Caco-2 (cell line): ENCODE measurements at regions not wholly inside any gene's neighbourhood (a gene's known extent, or its start where the extent isn't known, plus 50 kb on each side); places are given as distances from the start of the nearest gene placed in this dataset.

Experiments
- BruUV-seq: library from RNA; stranded (reverse); fragments of 400-500 nt; replicated peaks from 2 replicates; lab custom pipeline; 2021; lab: Mats Ljungman, UMichigan
- CTCF ChIA-PET: fragments of 300-600 bp; sonication (Branson Sonifier 250); formaldehyde crosslinking; loops from one replicate; lab custom pipeline; 2022; ENCODE audit warnings: antibody characterized with exemption; lab: Charles Lee
- POLR2A ChIA-PET: fragments of 300-600 bp; sonication (Branson Sonifier 250); formaldehyde crosslinking; loops from one replicate; lab custom pipeline; 2022; ENCODE audit warnings: antibody characterized with exemption; lab: Charles Lee
- DNase-seq, 2 experiments: peaks; one replicate each; pipeline versions ENCODE4 v3.0.0 to v3.0.0-alpha.2; 2020 to 2022
- H3K27me3 ChIP-seq: replicated peaks from 2 replicates; pipeline ENCODE4 v1.6.0; 2011; ENCODE audit warnings: low read length; ENCODE audit not compliant: control insufficient read depth, insufficient read depth
- H3K36me3 ChIP-seq: 2 replicates; pipeline ENCODE4 v1.5.1; 2011; ENCODE audit warnings: low read length; ENCODE audit not compliant: control insufficient read depth, insufficient read depth
- H3K4me1 ChIP-seq: fragments of 250-450 bp; sonication (Bioruptor Pico); 2 replicates; pipeline ENCODE4 v1.5.1; 2020; ENCODE audit warnings: mild to moderate bottlenecking
- H3K4me3 ChIP-seq: 2 replicates; pipeline ENCODE4 v1.5.1; 2011; ENCODE audit warnings: low read depth, mild to moderate bottlenecking, control low read depth, low read length
- H3K9me3 ChIP-seq: fragments of 250-450 bp; sonication (Bioruptor Pico); 2 replicates; pipeline ENCODE4 v1.5.1; 2020; ENCODE audit warnings: mild to moderate bottlenecking, moderate library complexity
- H3K27ac Mint-ChIP-seq: one replicate; pipeline ENCODE4 v1.8.0; 2022; ENCODE audit warnings: mixed read lengths; ENCODE audit not compliant: unreplicated experiment
- H3K27me3 Mint-ChIP-seq: one replicate; pipeline ENCODE4 v1.8.0; 2022; ENCODE audit warnings: mixed read lengths; ENCODE audit not compliant: insufficient read depth, unreplicated experiment
- H3K36me3 Mint-ChIP-seq: one replicate; pipeline ENCODE4 v1.8.0; 2022; ENCODE audit warnings: mild to moderate bottlenecking, mixed read lengths; ENCODE audit not compliant: insufficient read depth, unreplicated experiment
- H3K4me1 Mint-ChIP-seq: one replicate; pipeline ENCODE4 v1.8.0; 2022; ENCODE audit warnings: low read depth, mixed read lengths; ENCODE audit not compliant: unreplicated experiment
- H3K4me3 Mint-ChIP-seq: one replicate; pipeline ENCODE4 v1.8.0; 2022; ENCODE audit warnings: mild to moderate bottlenecking, moderate library complexity, mixed read lengths; ENCODE audit not compliant: unreplicated experiment
- H3K9me3 Mint-ChIP-seq: one replicate; pipeline ENCODE4 v1.8.0; 2022; ENCODE audit warnings: mixed read lengths; ENCODE audit not compliant: unreplicated experiment
- intact Hi-C: fragments of 100-400 bp; cut with micrococcal nuclease; formaldehyde crosslinking; loops from one replicate; pipeline ENCODE4 v1.10.0; 2022; ENCODE audit not compliant: unreplicated experiment
- TF ChIP-seq, protein P1 (sequence below), 2 experiments: fragments of 200-600 bp in 1 of 2; IDR thresholded peaks; 1 replicate in 1 of 2; 2 replicates in 1 of 2; pipeline versions ENCODE4 v1.5.1 to v1.8.0; 2011 to 2022; ENCODE audit warnings: antibody characterized with exemption in 1 of 2, control low read depth in 1 of 2, inconsistent platforms in 1 of 2, low read depth in 1 of 2, low read length in 1 of 2, mild to moderate bottlenecking in 1 of 2, moderate library complexity in 1 of 2; ENCODE audit not compliant: insufficient read depth in 1 of 2, severe bottlenecking in 1 of 2, unreplicated experiment in 1 of 2

DNA sequence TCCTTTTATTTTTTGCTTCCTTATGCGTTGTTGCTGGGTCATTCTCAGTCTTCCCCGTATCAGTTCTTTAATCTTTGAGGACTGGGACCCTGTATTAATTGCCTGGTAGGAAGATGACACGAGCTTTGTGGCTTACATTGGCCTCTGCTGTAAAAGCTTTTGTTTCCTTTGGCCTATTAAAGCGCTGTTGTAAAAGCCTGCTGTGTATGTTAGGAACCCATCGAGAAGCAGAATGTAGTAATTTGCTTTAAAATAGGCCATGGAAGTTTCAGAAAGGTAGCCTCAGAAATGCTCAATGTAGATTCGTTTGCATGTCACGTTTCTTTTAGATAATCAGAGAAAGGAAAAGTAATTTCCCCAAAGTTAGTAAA, 257.5 kb upstream of the STARD13 start:
- ChIA-PET CTCF (interaction anchor here (0.6 to 2.4 kb wide), 12 partner anchors 29 to 957 kb away, joined by 3 to 11 read pairs (median 4); partner anchors contain the start of gene PDS5B), POLR2A (interaction anchor here (0.6 to 1.3 kb wide), 9 partner anchors 11 to 956 kb away, joined by 3 to 8 read pairs (median 4); partner anchors contain the start of genes RFC3 and STARD13)
- BruUV-seq: TSS peak; percentile 88
- H3K27me3 Mint-ChIP-seq: no peaks in the 10 kb centered on the region
- H3K4me1 Mint-ChIP-seq: peaks cover 19% of the 10 kb centered on the region
- Histone ChIP-seq H3K27me3 (no peaks in the 10 kb centered on the region), H3K36me3 (no peaks in the 10 kb centered on the region), H3K9me3 (no peaks in the 10 kb centered on the region), H3K4me3 (peak overlapping the region; percentile 55), H3K4me1 (peaks cover 17% of the 10 kb centered on the region)
- intact Hi-C loops: loop anchor here (2.0 to 10.0 kb wide), 9 partner anchors 98 to 956 kb away; partner anchors contain the start of genes KL, PDS5B and STARD13
- peaks cover 10% of the 10 kb centered on the region for H3K36me3 Mint-ChIP-seq
- H3K4me3 Mint-ChIP-seq: peak overlapping the region; percentile 92
- H3K27ac Mint-ChIP-seq: peak overlapping the region; percentile 98
- no peaks in the 10 kb centered on the region for H3K9me3 Mint-ChIP-seq
- TF ChIP-seq, protein P1, sequence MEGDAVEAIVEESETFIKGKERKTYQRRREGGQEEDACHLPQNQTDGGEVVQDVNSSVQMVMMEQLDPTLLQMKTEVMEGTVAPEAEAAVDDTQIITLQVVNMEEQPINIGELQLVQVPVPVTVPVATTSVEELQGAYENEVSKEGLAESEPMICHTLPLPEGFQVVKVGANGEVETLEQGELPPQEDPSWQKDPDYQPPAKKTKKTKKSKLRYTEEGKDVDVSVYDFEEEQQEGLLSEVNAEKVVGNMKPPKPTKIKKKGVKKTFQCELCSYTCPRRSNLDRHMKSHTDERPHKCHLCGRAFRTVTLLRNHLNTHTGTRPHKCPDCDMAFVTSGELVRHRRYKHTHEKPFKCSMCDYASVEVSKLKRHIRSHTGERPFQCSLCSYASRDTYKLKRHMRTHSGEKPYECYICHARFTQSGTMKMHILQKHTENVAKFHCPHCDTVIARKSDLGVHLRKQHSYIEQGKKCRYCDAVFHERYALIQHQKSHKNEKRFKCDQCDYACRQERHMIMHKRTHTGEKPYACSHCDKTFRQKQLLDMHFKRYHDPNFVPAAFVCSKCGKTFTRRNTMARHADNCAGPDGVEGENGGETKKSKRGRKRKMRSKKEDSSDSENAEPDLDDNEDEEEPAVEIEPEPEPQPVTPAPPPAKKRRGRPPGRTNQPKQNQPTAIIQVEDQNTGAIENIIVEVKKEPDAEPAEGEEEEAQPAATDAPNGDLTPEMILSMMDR (IDR thresholded peaks at IDR 0.05; ENCODE audit: insufficient read depth in 1 of 2, low read depth in 1 of 2, low read length in 1 of 2, severe bottlenecking in 1 of 2, unreplicated experiment in 1 of 2): no peak
- no peak for DNase-seq

DNA sequence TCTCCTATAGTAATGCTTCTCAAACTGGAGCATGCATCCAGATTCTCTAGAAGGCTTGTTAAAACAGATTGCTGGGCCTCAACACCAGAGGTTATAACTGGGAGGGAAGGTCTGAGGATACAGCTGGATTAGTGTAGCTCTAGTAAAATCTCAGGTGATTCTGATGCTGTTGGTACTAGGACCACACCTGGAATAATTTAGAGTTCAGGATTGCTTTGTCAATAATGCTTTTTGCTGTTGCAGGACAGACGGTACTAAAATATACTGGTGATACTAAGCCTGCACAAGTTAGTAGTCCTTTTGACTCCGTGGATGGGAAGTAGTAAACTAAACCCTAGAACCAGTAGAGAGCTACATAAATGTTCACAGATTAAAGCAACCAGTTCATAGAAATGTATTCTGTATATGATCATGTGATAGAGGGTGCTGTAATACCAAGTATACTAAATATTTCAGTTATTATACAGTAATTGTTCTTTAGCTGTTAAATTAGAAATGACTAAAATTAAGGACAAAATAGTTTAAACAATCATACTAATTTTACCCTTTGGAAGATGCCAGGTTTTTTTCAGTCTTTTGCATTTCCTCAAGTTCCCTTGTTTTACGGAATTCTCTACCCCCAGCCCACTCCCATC, 258.2 kb upstream of the STARD13 start:
- Mint-ChIP-seq H3K4me3 (peak overlapping the region; percentile 92), H3K9me3 (no peaks in the 10 kb centered on the region), H3K27me3 (no peaks in the 10 kb centered on the region), H3K4me1 (peaks cover 19% of the 10 kb centered on the region), H3K27ac (peak overlapping the region; percentile 98), H3K36me3 (peaks cover 10% of the 10 kb centered on the region)
- intact Hi-C loops: loop anchor here (2.0 to 10.0 kb wide), 9 partner anchors 97 to 957 kb away; partner anchors contain the start of genes KL, PDS5B and STARD13
- peak overlapping the region; percentile 55 for H3K4me3 ChIP-seq
- peaks cover 17% of the 10 kb centered on the region for H3K4me1 ChIP-seq
- peak in 1 of 2 experiments; percentile 5 for DNase-seq
- H3K36me3 ChIP-seq: no peaks in the 10 kb centered on the region
- TF ChIP-seq, protein P1 (IDR thresholded peaks at IDR 0.05; ENCODE audit: insufficient read depth in 1 of 2, low read depth in 1 of 2, low read length in 1 of 2, severe bottlenecking in 1 of 2, unreplicated experiment in 1 of 2): no peak
- no peaks in the 10 kb centered on the region for H3K27me3 ChIP-seq
- no peaks in the 10 kb centered on the region for H3K9me3 ChIP-seq
- no TSS peak for BruUV-seq
- ChIA-PET POLR2A (interaction anchor here (1.2 to 1.3 kb wide), 4 partner anchors 25 to 326 kb away, joined by 3 to 8 read pairs (median 6); partner anchors contain the start of gene RFC3), CTCF (interaction anchor here (0.6 to 2.4 kb wide), 6 partner anchors 93 to 893 kb away, joined by 3 to 11 read pairs (median 4); no protein-coding TSS in a partner anchor)

DNA sequence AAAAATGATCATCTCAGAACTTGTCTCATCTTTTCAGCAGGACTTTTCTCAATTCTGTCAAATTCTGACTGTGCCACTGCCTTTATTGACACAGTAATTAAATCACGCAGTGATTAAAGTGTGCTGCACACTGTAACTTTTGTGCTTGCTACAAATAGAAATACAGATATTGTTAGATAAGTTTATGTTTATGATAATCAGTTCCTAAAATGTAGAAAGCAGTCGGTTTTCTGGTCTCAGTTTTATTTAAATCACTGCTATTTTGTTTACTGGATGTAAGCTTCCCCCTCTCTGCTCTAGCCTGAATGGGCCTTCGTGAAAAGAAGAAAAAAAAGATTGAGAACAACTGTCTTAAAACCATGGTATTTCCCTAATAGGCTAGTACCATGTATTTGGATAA, 258.8 kb upstream of the STARD13 start:
- H3K4me3 Mint-ChIP-seq: no peak overlapping the region
- no peak for DNase-seq
- no peaks in the 10 kb centered on the region for H3K27me3 ChIP-seq
- ChIA-PET POLR2A (no interaction called here), CTCF (interaction anchor here (0.6 to 2.4 kb wide), 2 partner anchors 117 to 179 kb away, joined by 3 to 11 read pairs; no protein-coding TSS in a partner anchor)
- TF ChIP-seq, protein P1 (IDR thresholded peaks at IDR 0.05; ENCODE audit: insufficient read depth in 1 of 2, low read depth in 1 of 2, low read length in 1 of 2, severe bottlenecking in 1 of 2, unreplicated experiment in 1 of 2): no peak
- H3K4me1 Mint-ChIP-seq: peaks cover 19% of the 10 kb centered on the region
- H3K27ac Mint-ChIP-seq: no peak overlapping the region
- intact Hi-C loops: loop anchor here (5.0 to 10.0 kb wide), 4 partner anchors 177 to 527 kb away; partner anchors contain the start of gene KL
- no peaks in the 10 kb centered on the region for H3K27me3 Mint-ChIP-seq
- H3K9me3 ChIP-seq: no peaks in the 10 kb centered on the region
- peaks cover 17% of the 10 kb centered on the region for H3K4me1 ChIP-seq
- H3K4me3 ChIP-seq: no peak overlapping the region
- no peaks in the 10 kb centered on the region for H3K36me3 ChIP-seq
- H3K9me3 Mint-ChIP-seq: no peaks in the 10 kb centered on the region
- peaks cover 10% of the 10 kb centered on the region for H3K36me3 Mint-ChIP-seq
- BruUV-seq: no TSS peak
